HEK293T (cell line): ENCODE measurements at regions not wholly inside any gene's neighbourhood (a gene's known extent, or its start where the extent isn't known, plus 50 kb on each side); places are given as distances from the start of the nearest gene placed in this dataset.

Source experiments
- CTCF ChIA-PET: fragments of 350-600 bp; formaldehyde crosslinking; extraction: SDS; loops from one replicate; lab custom pipeline; 2021; ENCODE audit warnings: antibody characterized with exemption, inconsistent platforms; lab: Yijun Ruan, JAX
- POLR2A ChIA-PET: fragments of 350-600 bp; formaldehyde crosslinking; extraction: SDS; loops from one replicate; lab custom pipeline; 2020; ENCODE audit warnings: antibody characterized with exemption, inconsistent platforms; lab: Yijun Ruan, JAX
- DNase-seq: peaks from one replicate; pipeline ENCODE4 v3.0.0; 2012; ENCODE audit warnings: mixed read lengths; ENCODE audit errors: extremely low spot score
- ARNT ChIP-seq: fragments of 450-650 bp; IDR thresholded peaks from 2 replicates; pipeline ENCODE4 v1.6.1; 2017; ENCODE audit warnings: mild to moderate bottlenecking
- BHLHE40 ChIP-seq: fragments of 450-650 bp; IDR thresholded peaks from 2 replicates; pipeline ENCODE4 v1.6.1; 2016; ENCODE audit warnings: mild to moderate bottlenecking, moderate library complexity, borderline replicate concordance
- CTBP1 ChIP-seq: fragments of 450-650 bp; IDR thresholded peaks from 2 replicates; pipeline ENCODE4 v1.6.1; 2016; ENCODE audit warnings: borderline replicate concordance
- ELF4 ChIP-seq: fragments of 450-650 bp; IDR thresholded peaks from 2 replicates; pipeline ENCODE4 v1.6.1; 2017; ENCODE audit warnings: antibody characterized with exemption
- FOXA1 ChIP-seq: fragments of 450-650 bp; IDR thresholded peaks from 2 replicates; pipeline ENCODE4 v1.6.1; 2016; ENCODE audit warnings: mild to moderate bottlenecking
- FOXK2 ChIP-seq: fragments of 450-650 bp; IDR thresholded peaks from 2 replicates; pipeline ENCODE4 v1.6.1; 2016; ENCODE audit warnings: mild to moderate bottlenecking
- FOXM1 ChIP-seq: fragments of 450-650 bp; IDR thresholded peaks from 2 replicates; pipeline ENCODE4 v1.6.1; 2017; ENCODE audit warnings: mild to moderate bottlenecking, borderline replicate concordance
- HDGF ChIP-seq: fragments of 450-650 bp; IDR thresholded peaks from 2 replicates; pipeline ENCODE4 v1.6.1; 2017; ENCODE audit warnings: antibody characterized with exemption, borderline replicate concordance
- L3MBTL2 ChIP-seq: fragments of 450-650 bp; conservative IDR thresholded peaks from 2 replicates; pipeline ENCODE4 v1.6.1; 2016; ENCODE audit warnings: mild to moderate bottlenecking
- LEF1 ChIP-seq: fragments of 450-650 bp; IDR thresholded peaks from 2 replicates; pipeline ENCODE4 v1.6.1; 2017; ENCODE audit warnings: mild to moderate bottlenecking, borderline replicate concordance
- NFRKB ChIP-seq: fragments of 450-650 bp; IDR thresholded peaks from 2 replicates; pipeline ENCODE4 v1.6.1; 2016; ENCODE audit warnings: mild to moderate bottlenecking, moderate library complexity
- PKNOX1 ChIP-seq: fragments of 450-650 bp; IDR thresholded peaks from 2 replicates; pipeline ENCODE4 v1.6.1; 2016
- SP1 ChIP-seq: fragments of 450-650 bp; IDR thresholded peaks from 2 replicates; pipeline ENCODE4 v1.6.1; 2017
- SUZ12 ChIP-seq: fragments of 450-650 bp; IDR thresholded peaks from 2 replicates; pipeline ENCODE4 v1.6.1; 2016; ENCODE audit warnings: mild to moderate bottlenecking
- TARDBP ChIP-seq: fragments of 450-650 bp; IDR thresholded peaks from 2 replicates; pipeline ENCODE4 v1.6.1; 2016
- ZNF384 ChIP-seq: fragments of 450-650 bp; IDR thresholded peaks from 2 replicates; pipeline ENCODE4 v1.6.1; 2016

- no peak for DNase-seq
- TF ChIP-seq FOXM1 (no peak), PKNOX1 (no peak), CTBP1 (no peak), LEF1 (no peak), FOXK2 (no peak), FOXA1 (no peak), ELF4 (no peak), SUZ12 (no peak), ZNF384 (no peak), TARDBP (no peak)
- POLR2A ChIA-PET, result no interaction called here
- CTCF ChIA-PET, result no interaction called here
Observed at GRCh38 chr3:55189359-55189801, 261.5 kb upstream of the LRTM1 start.

GRCh38 chr3:55185380-55185779 is 257.5 kb upstream of the LRTM1 start:
- no peak for DNase-seq
- ChIA-PET POLR2A (no interaction called here), CTCF (no interaction called here)
- TF ChIP-seq TARDBP (no peak), HDGF (no peak), NFRKB (no peak), SP1 (no peak), ELF4 (no peak), BHLHE40 (no peak), ZNF384 (no peak), SUZ12 (no peak), CTBP1 (no peak), FOXA1 (no peak), L3MBTL2 (no peak), FOXK2 (no peak), PKNOX1 (no peak), LEF1 (no peak), FOXM1 (no peak), ARNT (no peak)

GRCh38 chr3:55183201-55183600 is 255.3 kb upstream of the LRTM1 start:
- ChIA-PET POLR2A (no interaction called here), CTCF (no interaction called here)
- no peak for DNase-seq
- TF ChIP-seq ELF4 (no peak), HDGF (no peak), L3MBTL2 (no peak), FOXK2 (no peak), SP1 (no peak), ARNT (no peak), CTBP1 (no peak), NFRKB (no peak), FOXA1 (no peak), BHLHE40 (no peak), SUZ12 (no peak), ZNF384 (no peak), FOXM1 (no peak), TARDBP (no peak), PKNOX1 (no peak), LEF1 (no peak)

GRCh38 chr3:55180936-55181535 is 253.2 kb upstream of the LRTM1 start:
- TF ChIP-seq BHLHE40 (no peak), NFRKB (no peak), L3MBTL2 (no peak)
- POLR2A ChIA-PET, result no interaction called here
- CTCF ChIA-PET, result interaction anchor here (0.6 to 1.5 kb wide), 6 partner anchors 10 to 174 kb away, joined by 3 to 9 read pairs (median 4); no protein-coding TSS in a partner anchor

GRCh38 chr3:55180161-55180560 is 252.3 kb upstream of the LRTM1 start:
- CTCF ChIA-PET, result interaction anchor here (0.6 to 1.5 kb wide), 4 partner anchors 9 to 139 kb away, joined by 3 to 9 read pairs (median 4); no protein-coding TSS in a partner anchor
- no peak for TF ChIP-seq L3MBTL2
- no peak for TF ChIP-seq NFRKB
- no peak for TF ChIP-seq ZNF384
- TF ChIP-seq TARDBP, result no peak
- no peak for TF ChIP-seq CTBP1
- TF ChIP-seq SUZ12, result no peak
- TF ChIP-seq LEF1, result no peak
- no peak for TF ChIP-seq ELF4
- TF ChIP-seq FOXA1, result no peak
- POLR2A ChIA-PET, result no interaction called here
- no peak for DNase-seq

More at GRCh38 chr3:55180936-55181535, 253.2 kb upstream of the LRTM1 start:
- DNase-seq, result peak; percentile 38

GRCh38 chr3:55178336-55178735 is 250.5 kb upstream of the LRTM1 start:
- POLR2A ChIA-PET, result no interaction called here
- TF ChIP-seq L3MBTL2 (no peak), CTBP1 (no peak), SP1 (no peak), ZNF384 (no peak), PKNOX1 (no peak), BHLHE40 (no peak), ELF4 (no peak), FOXM1 (no peak), ARNT (no peak), TARDBP (no peak), FOXK2 (no peak), FOXA1 (no peak), HDGF (no peak), NFRKB (no peak), SUZ12 (no peak), LEF1 (no peak)
- no peak for DNase-seq
- CTCF ChIA-PET, result no interaction called here
